ENCODE measurements at regions not wholly inside any gene's neighbourhood (a gene's known extent, or its start where the extent isn't known, plus 50 kb on each side); places are given as distances from the start of the nearest gene placed in this dataset.

- TF ChIP-seq, protein P1, sequence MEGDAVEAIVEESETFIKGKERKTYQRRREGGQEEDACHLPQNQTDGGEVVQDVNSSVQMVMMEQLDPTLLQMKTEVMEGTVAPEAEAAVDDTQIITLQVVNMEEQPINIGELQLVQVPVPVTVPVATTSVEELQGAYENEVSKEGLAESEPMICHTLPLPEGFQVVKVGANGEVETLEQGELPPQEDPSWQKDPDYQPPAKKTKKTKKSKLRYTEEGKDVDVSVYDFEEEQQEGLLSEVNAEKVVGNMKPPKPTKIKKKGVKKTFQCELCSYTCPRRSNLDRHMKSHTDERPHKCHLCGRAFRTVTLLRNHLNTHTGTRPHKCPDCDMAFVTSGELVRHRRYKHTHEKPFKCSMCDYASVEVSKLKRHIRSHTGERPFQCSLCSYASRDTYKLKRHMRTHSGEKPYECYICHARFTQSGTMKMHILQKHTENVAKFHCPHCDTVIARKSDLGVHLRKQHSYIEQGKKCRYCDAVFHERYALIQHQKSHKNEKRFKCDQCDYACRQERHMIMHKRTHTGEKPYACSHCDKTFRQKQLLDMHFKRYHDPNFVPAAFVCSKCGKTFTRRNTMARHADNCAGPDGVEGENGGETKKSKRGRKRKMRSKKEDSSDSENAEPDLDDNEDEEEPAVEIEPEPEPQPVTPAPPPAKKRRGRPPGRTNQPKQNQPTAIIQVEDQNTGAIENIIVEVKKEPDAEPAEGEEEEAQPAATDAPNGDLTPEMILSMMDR (IDR thresholded peaks at IDR 0.05) = no peak
- no peak for TF ChIP-seq EZH2 (IDR thresholded peaks at IDR 0.05; ENCODE audit: borderline replicate concordance, insufficient read depth, low read depth, low read length, poor library complexity, severe bottlenecking)
Observed at GRCh38 chr4:114271031-114271430, 291.6 kb upstream of the ARSJ start.
